Osteoblast (primary cell): ENCODE measurements at regions not wholly inside any gene's neighbourhood (a gene's known extent, or its start where the extent isn't known, plus 50 kb on each side); places are given as distances from the start of the nearest gene placed in this dataset.
"Not testable (repeated sequence)": the region's sequence is repeated elsewhere in the genome, so short reads cannot be mapped to it uniquely, and the experiment has no call there.

Experiments
- DNase-seq: peaks from one replicate; pipeline ENCODE4 v3.0.0; 2011; ENCODE audit warnings: low spot score, mixed read lengths; ENCODE audit not compliant: insufficient read length; ENCODE audit errors: missing footprints
- H2AFZ ChIP-seq: 2 replicates; pipeline ENCODE4 v1.6.0; 2011; ENCODE audit warnings: mild to moderate bottlenecking, low read length
- H3K27ac ChIP-seq: 2 replicates; pipeline ENCODE4 v1.5.1; 2011; ENCODE audit warnings: mild to moderate bottlenecking, low read depth, low read length, moderate library complexity
- H3K27me3 ChIP-seq: 2 replicates; pipeline ENCODE4 v1.6.0; 2012; ENCODE audit warnings: mild to moderate bottlenecking, control low read depth, inconsistent platforms, low read length, moderate library complexity; ENCODE audit not compliant: insufficient read depth
- H3K36me3 ChIP-seq: 2 replicates; pipeline ENCODE4 v1.5.1; 2011; ENCODE audit warnings: mild to moderate bottlenecking, low read length, control low read depth, moderate library complexity; ENCODE audit not compliant: insufficient read depth
- H3K4me1 ChIP-seq: 2 replicates; pipeline ENCODE4 v1.5.1; 2011; ENCODE audit warnings: mild to moderate bottlenecking, low read length, control low read depth, moderate library complexity; ENCODE audit not compliant: insufficient read depth
- H3K4me2 ChIP-seq: 2 replicates; pipeline ENCODE4 v1.6.0; 2011; ENCODE audit warnings: mild to moderate bottlenecking, low read length; ENCODE audit not compliant: insufficient read depth
- H3K4me3 ChIP-seq: fragments of 200-600 bp; sonication (generic); 3 replicates; pipeline ENCODE4 v1.5.1; 2012; ENCODE audit warnings: mild to moderate bottlenecking, low read length, inconsistent platforms; ENCODE audit not compliant: insufficient read depth
- H3K79me2 ChIP-seq: 2 replicates; pipeline ENCODE4 v1.6.0; 2012; ENCODE audit warnings: mild to moderate bottlenecking, low read length, control low read depth, inconsistent platforms; ENCODE audit not compliant: insufficient read depth
- H3K9me3 ChIP-seq: 2 replicates; pipeline ENCODE4 v1.5.1; 2011; ENCODE audit warnings: low read depth, low read length, control low read depth
- H4K20me1 ChIP-seq: 2 replicates; pipeline ENCODE4 v1.6.0; 2012; ENCODE audit warnings: mild to moderate bottlenecking, low read length, control low read depth; ENCODE audit not compliant: insufficient read depth
- TF ChIP-seq, protein P1 (sequence below): IDR thresholded peaks from 2 replicates; pipeline ENCODE4 v1.5.1; 2011; ENCODE audit warnings: mild to moderate bottlenecking, low read depth, low read length, moderate library complexity; ENCODE audit errors: extremely low read depth

- H3K4me1 ChIP-seq: no peaks in the 10 kb centered on the region
- no peak overlapping the region for H3K4me3 ChIP-seq
- no peak for DNase-seq
- H3K36me3 ChIP-seq: no peaks in the 10 kb centered on the region
- no peaks in the 10 kb centered on the region for H3K27me3 ChIP-seq
- H2AFZ ChIP-seq: no peak overlapping the region
- no peak overlapping the region for H3K27ac ChIP-seq
- H4K20me1 ChIP-seq: no peaks in the 10 kb centered on the region
- TF ChIP-seq, protein P1, sequence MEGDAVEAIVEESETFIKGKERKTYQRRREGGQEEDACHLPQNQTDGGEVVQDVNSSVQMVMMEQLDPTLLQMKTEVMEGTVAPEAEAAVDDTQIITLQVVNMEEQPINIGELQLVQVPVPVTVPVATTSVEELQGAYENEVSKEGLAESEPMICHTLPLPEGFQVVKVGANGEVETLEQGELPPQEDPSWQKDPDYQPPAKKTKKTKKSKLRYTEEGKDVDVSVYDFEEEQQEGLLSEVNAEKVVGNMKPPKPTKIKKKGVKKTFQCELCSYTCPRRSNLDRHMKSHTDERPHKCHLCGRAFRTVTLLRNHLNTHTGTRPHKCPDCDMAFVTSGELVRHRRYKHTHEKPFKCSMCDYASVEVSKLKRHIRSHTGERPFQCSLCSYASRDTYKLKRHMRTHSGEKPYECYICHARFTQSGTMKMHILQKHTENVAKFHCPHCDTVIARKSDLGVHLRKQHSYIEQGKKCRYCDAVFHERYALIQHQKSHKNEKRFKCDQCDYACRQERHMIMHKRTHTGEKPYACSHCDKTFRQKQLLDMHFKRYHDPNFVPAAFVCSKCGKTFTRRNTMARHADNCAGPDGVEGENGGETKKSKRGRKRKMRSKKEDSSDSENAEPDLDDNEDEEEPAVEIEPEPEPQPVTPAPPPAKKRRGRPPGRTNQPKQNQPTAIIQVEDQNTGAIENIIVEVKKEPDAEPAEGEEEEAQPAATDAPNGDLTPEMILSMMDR: no peak
- H3K9me3 ChIP-seq: no peaks in the 10 kb centered on the region
- H3K4me2 ChIP-seq: no peak overlapping the region
- no peaks in the 10 kb centered on the region for H3K79me2 ChIP-seq
These were observed 152.2 kb downstream of the LIPI start for GRCh38 chr21:14058566-14058965.

DNA sequence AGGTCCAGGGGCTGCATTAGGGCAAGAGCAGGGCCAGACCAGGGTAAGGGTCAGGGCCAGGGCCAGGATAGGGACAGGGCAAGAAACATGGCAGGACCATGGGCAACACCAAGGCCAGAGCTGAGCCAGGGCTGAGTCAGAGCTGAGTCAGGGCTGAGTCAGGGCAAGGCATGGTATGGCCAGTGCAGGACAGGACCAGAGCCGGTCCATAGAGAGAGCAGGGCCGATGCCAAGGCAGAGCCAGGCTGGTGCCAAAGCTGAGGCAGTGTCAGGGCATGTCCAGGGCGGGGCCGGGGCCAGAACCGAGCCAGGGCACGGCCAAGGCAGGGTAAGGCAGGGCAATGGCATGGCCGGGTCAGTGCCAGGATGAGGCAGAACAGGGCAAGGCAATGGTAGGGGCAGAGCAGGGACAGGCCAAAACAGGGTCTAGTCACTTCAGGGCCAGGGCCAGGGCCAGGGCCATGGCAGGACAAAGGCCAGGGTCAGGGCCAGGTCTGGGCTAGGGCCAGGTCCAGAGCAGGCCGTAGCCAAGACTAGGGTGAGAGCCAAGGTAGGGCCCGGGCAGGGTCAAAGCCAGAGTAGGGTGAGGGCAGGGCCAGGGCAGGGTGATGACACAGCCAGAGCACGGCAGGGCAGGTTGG lies 152.8 kb downstream of the LIPI start:
- not testable (repeated sequence) for DNase-seq, H3K27me3 ChIP-seq, H3K4me3 ChIP-seq, H3K9me3 ChIP-seq, H3K27ac ChIP-seq, H4K20me1 ChIP-seq, H2AFZ ChIP-seq, H3K79me2 ChIP-seq, H3K4me1 ChIP-seq, H3K36me3 ChIP-seq, H3K4me2 ChIP-seq

GRCh38 chr21:14057313-14057712 lies 153.4 kb downstream of the LIPI start:
- H2AFZ ChIP-seq: no peak overlapping the region
- no peak overlapping the region for H3K27ac ChIP-seq
- TF ChIP-seq, protein P1: no peak
- no peak for DNase-seq
- H4K20me1 ChIP-seq: no peaks in the 10 kb centered on the region
- H3K27me3 ChIP-seq: no peaks in the 10 kb centered on the region
- no peak overlapping the region for H3K4me3 ChIP-seq
- no peaks in the 10 kb centered on the region for H3K4me1 ChIP-seq
- no peak overlapping the region for H3K4me2 ChIP-seq
- H3K9me3 ChIP-seq: no peaks in the 10 kb centered on the region
- H3K79me2 ChIP-seq: no peaks in the 10 kb centered on the region
- no peaks in the 10 kb centered on the region for H3K36me3 ChIP-seq

DNA sequence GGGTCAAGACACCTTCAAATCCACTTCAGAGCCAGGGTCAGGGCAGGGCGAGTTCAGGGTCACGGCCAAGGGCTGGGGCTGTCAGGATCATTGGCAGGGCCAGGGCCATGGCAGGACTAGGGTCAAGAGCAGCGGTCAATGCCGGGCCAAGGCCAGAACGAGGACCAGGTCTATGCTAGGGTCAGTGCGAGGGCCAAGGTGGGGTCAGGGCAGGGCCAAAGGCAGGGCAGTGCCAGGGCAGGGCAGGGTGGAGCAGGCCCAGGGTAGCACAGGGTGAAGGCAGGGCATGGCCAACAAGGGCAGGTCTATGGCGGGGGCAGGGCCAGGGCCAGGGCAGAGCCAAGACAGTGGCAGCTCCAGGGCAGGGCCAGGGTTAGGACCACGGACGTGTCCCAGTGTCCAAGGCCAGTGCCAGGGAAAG lies 154.0 kb downstream of the LIPI start:
- H3K4me1 ChIP-seq: no peaks in the 10 kb centered on the region
- no peaks in the 10 kb centered on the region for H3K79me2 ChIP-seq
- no peak overlapping the region for H2AFZ ChIP-seq
- H3K9me3 ChIP-seq: no peaks in the 10 kb centered on the region
- H3K36me3 ChIP-seq: no peaks in the 10 kb centered on the region
- no peaks in the 10 kb centered on the region for H4K20me1 ChIP-seq
- no peak for DNase-seq
- no peak overlapping the region for H3K27ac ChIP-seq
- H3K27me3 ChIP-seq: no peaks in the 10 kb centered on the region
- H3K4me3 ChIP-seq: no peak overlapping the region
- TF ChIP-seq, protein P1: no peak
- no peak overlapping the region for H3K4me2 ChIP-seq

DNA sequence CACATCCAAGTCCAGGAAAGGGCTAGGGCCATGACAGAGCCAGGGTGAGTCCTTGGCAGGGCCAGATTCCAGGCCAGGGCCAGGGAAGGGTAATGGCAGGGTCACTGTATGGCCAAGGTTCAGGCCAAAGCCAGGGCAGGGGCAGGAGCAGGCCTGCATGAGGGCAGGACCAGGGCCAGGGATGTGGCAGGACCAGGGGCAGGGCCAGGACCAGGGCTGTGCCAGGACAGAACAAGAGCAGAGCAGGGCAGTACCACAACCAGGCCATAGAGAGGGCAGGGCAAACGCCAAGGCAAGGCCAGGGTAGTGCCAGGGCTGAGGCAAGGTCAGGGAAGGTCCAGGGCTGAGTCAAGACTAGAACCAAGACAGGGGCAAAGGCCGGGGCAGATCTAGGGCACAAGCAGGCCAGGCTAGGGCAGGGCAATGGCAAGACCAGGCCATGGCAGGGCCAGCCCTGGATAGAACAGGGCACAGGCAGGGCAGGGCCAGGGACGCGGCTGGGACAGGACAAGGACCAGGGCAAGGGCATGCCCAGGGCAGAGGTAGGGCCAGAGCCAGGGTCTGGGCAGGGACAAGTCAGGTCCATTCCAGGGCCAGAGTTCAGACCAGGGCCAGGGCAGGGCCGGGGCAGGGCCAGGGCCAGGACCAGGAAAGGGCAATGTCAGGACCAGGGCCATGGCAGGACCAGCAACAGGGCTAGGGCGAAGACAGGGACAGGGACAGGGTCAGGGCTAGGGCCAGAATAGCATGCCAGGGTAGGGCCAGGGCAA lies 154.8 kb downstream of the LIPI start:
- not testable (repeated sequence) for H3K4me2 ChIP-seq, DNase-seq, H3K9me3 ChIP-seq, H3K79me2 ChIP-seq, H3K36me3 ChIP-seq, H2AFZ ChIP-seq, H3K27ac ChIP-seq, H3K4me3 ChIP-seq, H3K4me1 ChIP-seq, H3K27me3 ChIP-seq, H4K20me1 ChIP-seq
